BJ (cell line): ENCODE measurements at regions not wholly inside any gene's neighbourhood (a gene's known extent, or its start where the extent isn't known, plus 50 kb on each side); places are given as distances from the start of the nearest gene placed in this dataset.

Experiments used
- CTCF ChIA-PET: fragments of 350-600 bp; formaldehyde crosslinking; extraction: SDS; loops from one replicate; lab custom pipeline; 2021; ENCODE audit warnings: antibody characterized with exemption, inconsistent platforms; lab: Yijun Ruan, JAX
- POLR2A ChIA-PET: fragments of 300-600 bp; sonication (Branson Sonifier 250); formaldehyde crosslinking; extraction: SDS; loops from one replicate; lab custom pipeline; 2021; ENCODE audit warnings: antibody characterized with exemption; lab: Charles Lee
- DNase-seq: peaks from one replicate; pipeline ENCODE4 v3.0.0-alpha.2; 2011; ENCODE audit warnings: low read depth
- H3K27me3 ChIP-seq: 2 replicates; pipeline ENCODE4 v1.6.0; 2011; ENCODE audit warnings: low read length; ENCODE audit not compliant: control insufficient read depth, insufficient read depth
- H3K36me3 ChIP-seq: 2 replicates; pipeline ENCODE4 v1.5.1; 2011; ENCODE audit warnings: low read length; ENCODE audit not compliant: control insufficient read depth, insufficient read depth
- H3K4me3 ChIP-seq: 2 replicates; pipeline ENCODE4 v1.5.1; 2011; ENCODE audit warnings: low read depth, mild to moderate bottlenecking, control low read depth, low read length
- CTCF ChIP-seq: IDR thresholded peaks from 2 replicates; pipeline ENCODE4 v1.5.1; 2011; ENCODE audit warnings: low read depth, mild to moderate bottlenecking, control low read depth, inconsistent platforms, low read length, moderate library complexity; ENCODE audit not compliant: insufficient read depth

GRCh38 chr7:51593628-51594027 lies 277.0 kb upstream of the COBL start:
- CTCF ChIA-PET: no interaction called here
- H3K27me3 ChIP-seq: no peaks in the 10 kb centered on the region
- no peak overlapping the region for H3K4me3 ChIP-seq
- DNase-seq: no peak
- no peaks in the 10 kb centered on the region for H3K36me3 ChIP-seq
- POLR2A ChIA-PET: no interaction called here
- no peak for TF ChIP-seq CTCF

- ChIA-PET CTCF (no interaction called here), POLR2A (no interaction called here)
- no peaks in the 10 kb centered on the region for H3K36me3 ChIP-seq
- DNase-seq: no peak
- no peaks in the 10 kb centered on the region for H3K27me3 ChIP-seq
- no peak for TF ChIP-seq CTCF
- H3K4me3 ChIP-seq: no peak overlapping the region
Measured at GRCh38 chr7:51592842-51593599, 276.4 kb upstream of the COBL start.

GRCh38 chr7:51591223-51591622 lies 274.6 kb upstream of the COBL start:
- POLR2A ChIA-PET: no interaction called here
- no peak for DNase-seq
- Histone ChIP-seq H3K36me3 (no peaks in the 10 kb centered on the region), H3K27me3 (no peaks in the 10 kb centered on the region), H3K4me3 (no peak overlapping the region)
- CTCF ChIA-PET: no interaction called here
- TF ChIP-seq CTCF: no peak

- no peak for TF ChIP-seq CTCF
- no peaks in the 10 kb centered on the region for H3K27me3 ChIP-seq
- H3K36me3 ChIP-seq: no peaks in the 10 kb centered on the region
- CTCF ChIA-PET: no interaction called here
- DNase-seq: no peak
- no peak overlapping the region for H3K4me3 ChIP-seq
- POLR2A ChIA-PET: no interaction called here
Measured at GRCh38 chr7:51590746-51591145, 274.1 kb upstream of the COBL start.

GRCh38 chr7:51589111-51589510 lies 272.5 kb upstream of the COBL start:
- ChIA-PET POLR2A (no interaction called here), CTCF (no interaction called here)
- no peaks in the 10 kb centered on the region for H3K36me3 ChIP-seq
- no peaks in the 10 kb centered on the region for H3K27me3 ChIP-seq
- TF ChIP-seq CTCF: no peak
- DNase-seq: no peak
- H3K4me3 ChIP-seq: no peak overlapping the region
